Activated naive CD4-positive, alpha-beta T cell treated with anti-CD3 and anti-CD28 coated beads for 36 hours (primary cell): ENCODE measurements at regions not wholly inside any gene's neighbourhood (a gene's known extent, or its start where the extent isn't known, plus 50 kb on each side); places are given as distances from the start of the nearest gene placed in this dataset.

ENCODE experiments used
- CTCF ChIA-PET: fragments of 350-600 bp; sonication (Branson Sonifier 250); formaldehyde crosslinking; loops from one replicate; lab custom pipeline; 2021; ENCODE audit warnings: antibody characterized with exemption; lab: Charles Lee
- DNase-seq: peaks from one replicate; pipeline ENCODE4 v3.0.0-alpha.2; 2020
- H3K27ac Mint-ChIP-seq: one replicate; pipeline ENCODE4 v1.8.0; 2021; ENCODE audit warnings: mild to moderate bottlenecking, mixed read lengths
- H3K27me3 Mint-ChIP-seq: one replicate; pipeline ENCODE4 v1.8.0; 2021; ENCODE audit warnings: low read depth, mixed read lengths
- H3K36me3 Mint-ChIP-seq: one replicate; pipeline ENCODE4 v1.8.0; 2021; ENCODE audit warnings: low read depth, mixed read lengths
- H3K4me1 Mint-ChIP-seq: one replicate; pipeline ENCODE4 v1.8.0; 2021; ENCODE audit warnings: low read depth, mixed read lengths
- H3K4me3 Mint-ChIP-seq: one replicate; pipeline ENCODE4 v1.8.0; 2021; ENCODE audit warnings: mild to moderate bottlenecking, moderate library complexity, mixed read lengths
- H3K9me3 Mint-ChIP-seq: one replicate; pipeline ENCODE4 v1.8.0; 2021; ENCODE audit warnings: mixed read lengths
- intact Hi-C: fragments of 100-400 bp; cut with micrococcal nuclease; formaldehyde crosslinking; loops from one replicate; pipeline ENCODE4 v1.15.1; 2023

GRCh38 chr6:168726312-168726856 lies 285.4 kb downstream of the SMOC2 start:
- Mint-ChIP-seq H3K9me3 (no peaks in the 10 kb centered on the region), H3K4me3 (no peak overlapping the region), H3K27ac (no peak overlapping the region), H3K36me3 (no peaks in the 10 kb centered on the region), H3K4me1 (no peaks in the 10 kb centered on the region), H3K27me3 (peaks cover 7% of the 10 kb centered on the region)
- intact Hi-C loops: no loop called here
- CTCF ChIA-PET: no interaction called here
- no peak for DNase-seq

GRCh38 chr6:168725802-168726201 lies 284.8 kb downstream of the SMOC2 start:
- no peaks in the 10 kb centered on the region for H3K9me3 Mint-ChIP-seq
- peaks cover 7% of the 10 kb centered on the region for H3K27me3 Mint-ChIP-seq
- no peaks in the 10 kb centered on the region for H3K36me3 Mint-ChIP-seq
- CTCF ChIA-PET: no interaction called here
- H3K27ac Mint-ChIP-seq: no peak overlapping the region
- no peak overlapping the region for H3K4me3 Mint-ChIP-seq
- no peaks in the 10 kb centered on the region for H3K4me1 Mint-ChIP-seq
- no peak for DNase-seq
- intact Hi-C loops: no loop called here

GRCh38 chr6:168724669-168725570 lies 283.9 kb downstream of the SMOC2 start:
- CTCF ChIA-PET: no interaction called here

GRCh38 chr6:168724033-168724432 lies 283.0 kb downstream of the SMOC2 start:
- CTCF ChIA-PET: no interaction called here

More at GRCh38 chr6:168724669-168725570, 283.9 kb downstream of the SMOC2 start:
- Mint-ChIP-seq H3K36me3 (no peaks in the 10 kb centered on the region), H3K9me3 (no peaks in the 10 kb centered on the region), H3K4me1 (no peaks in the 10 kb centered on the region), H3K27ac (no peak overlapping the region), H3K4me3 (no peak overlapping the region), H3K27me3 (peaks cover 4% of the 10 kb centered on the region)
- DNase-seq: no peak
- intact Hi-C loops: no loop called here

GRCh38 chr6:168722397-168722796 lies 281.4 kb downstream of the SMOC2 start:
- H3K4me3 Mint-ChIP-seq: no peak overlapping the region
- no peak for DNase-seq
- CTCF ChIA-PET: no interaction called here
- H3K36me3 Mint-ChIP-seq: no peaks in the 10 kb centered on the region
- intact Hi-C loops: no loop called here
- H3K27me3 Mint-ChIP-seq: peaks cover 4% of the 10 kb centered on the region
- no peak overlapping the region for H3K27ac Mint-ChIP-seq
- H3K9me3 Mint-ChIP-seq: no peaks in the 10 kb centered on the region
- no peaks in the 10 kb centered on the region for H3K4me1 Mint-ChIP-seq

More at GRCh38 chr6:168724033-168724432, 283.0 kb downstream of the SMOC2 start:
- intact Hi-C loops: no loop called here
- peaks cover 4% of the 10 kb centered on the region for H3K27me3 Mint-ChIP-seq
- no peaks in the 10 kb centered on the region for H3K9me3 Mint-ChIP-seq
- no peaks in the 10 kb centered on the region for H3K36me3 Mint-ChIP-seq
- H3K27ac Mint-ChIP-seq: no peak overlapping the region
- H3K4me1 Mint-ChIP-seq: no peaks in the 10 kb centered on the region
- H3K4me3 Mint-ChIP-seq: no peak overlapping the region
- no peak for DNase-seq

GRCh38 chr6:168721571-168721970 lies 280.6 kb downstream of the SMOC2 start:
- H3K36me3 Mint-ChIP-seq: no peaks in the 10 kb centered on the region
- no peaks in the 10 kb centered on the region for H3K9me3 Mint-ChIP-seq
- DNase-seq: no peak
- CTCF ChIA-PET: no interaction called here
- no peak overlapping the region for H3K4me3 Mint-ChIP-seq
- no peaks in the 10 kb centered on the region for H3K4me1 Mint-ChIP-seq
- intact Hi-C loops: no loop called here
- H3K27ac Mint-ChIP-seq: no peak overlapping the region
- H3K27me3 Mint-ChIP-seq: peaks cover 4% of the 10 kb centered on the region

GRCh38 chr6:168719901-168720300 lies 278.9 kb downstream of the SMOC2 start:
- intact Hi-C loops: no loop called here
- peaks cover 4% of the 10 kb centered on the region for H3K27me3 Mint-ChIP-seq
- H3K9me3 Mint-ChIP-seq: no peaks in the 10 kb centered on the region
- no peak overlapping the region for H3K4me3 Mint-ChIP-seq
- H3K4me1 Mint-ChIP-seq: no peaks in the 10 kb centered on the region
- no peaks in the 10 kb centered on the region for H3K36me3 Mint-ChIP-seq
- CTCF ChIA-PET: no interaction called here
- no peak overlapping the region for H3K27ac Mint-ChIP-seq
- no peak for DNase-seq

- no peaks in the 10 kb centered on the region for H3K9me3 Mint-ChIP-seq
- peaks cover 4% of the 10 kb centered on the region for H3K27me3 Mint-ChIP-seq
- H3K4me1 Mint-ChIP-seq: no peaks in the 10 kb centered on the region
- DNase-seq: no peak
- H3K4me3 Mint-ChIP-seq: no peak overlapping the region
- H3K36me3 Mint-ChIP-seq: no peaks in the 10 kb centered on the region
- CTCF ChIA-PET: no interaction called here
- intact Hi-C loops: no loop called here
- H3K27ac Mint-ChIP-seq: no peak overlapping the region
Observed at GRCh38 chr6:168718821-168719475, 278.0 kb downstream of the SMOC2 start.
